ENCODE measurements at regions not wholly inside any gene's neighbourhood (a gene's known extent, or its start where the extent isn't known, plus 50 kb on each side); places are given as distances from the start of the nearest gene placed in this dataset.

GRCh38 chr3:167899093-167899492 lies 163.6 kb downstream of the SERPINI1 start:
- TF ChIP-seq CTCF (IDR thresholded peaks at IDR 0.05): no peak
- no peak for TF ChIP-seq POLR2A (IDR thresholded peaks at IDR 0.05)
- DNase-seq: no peak
- Histone ChIP-seq H3K27me3 (no peaks in the 10 kb centered on the region), H3K36me3 (no peaks in the 10 kb centered on the region), H3K4me3 (no peak overlapping the region), H3K4me1 (no peaks in the 10 kb centered on the region), H3K9me3 (no peaks in the 10 kb centered on the region), H3K27ac (no peak overlapping the region)
- intact Hi-C loops (cut with DNase I): no loop called here
- 52 to 55% methylated on average over 3 of the region's 3 CpGs for WGBS, 2 donors

GRCh38 chr3:167898091-167898490 lies 162.6 kb downstream of the SERPINI1 start:
- Histone ChIP-seq H3K27me3 (no peaks in the 10 kb centered on the region), H3K4me3 (no peak overlapping the region), H3K9me3 (no peaks in the 10 kb centered on the region), H3K36me3 (no peaks in the 10 kb centered on the region), H3K4me1 (no peaks in the 10 kb centered on the region), H3K27ac (no peak overlapping the region)
- intact Hi-C loops (cut with DNase I): no loop called here
- no peak for DNase-seq
- no peak for TF ChIP-seq CTCF (IDR thresholded peaks at IDR 0.05)
- no peak for TF ChIP-seq POLR2A (IDR thresholded peaks at IDR 0.05)

GRCh38 chr3:167895684-167896083 lies 160.2 kb downstream of the SERPINI1 start:
- H3K27me3 ChIP-seq: no peaks in the 10 kb centered on the region
- H3K27ac ChIP-seq: no peak overlapping the region
- no peaks in the 10 kb centered on the region for H3K36me3 ChIP-seq
- intact Hi-C loops (cut with DNase I): no loop called here
- H3K9me3 ChIP-seq: no peaks in the 10 kb centered on the region
- DNase-seq: no peak
- TF ChIP-seq POLR2A (IDR thresholded peaks at IDR 0.05) (no peak), CTCF (IDR thresholded peaks at IDR 0.05) (no peak)
- H3K4me3 ChIP-seq: no peak overlapping the region
- WGBS, 2 donors: 59 to 64% methylated on average over 4 of the region's 4 CpGs
- no peaks in the 10 kb centered on the region for H3K4me1 ChIP-seq

GRCh38 chr3:167895178-167895577 lies 159.7 kb downstream of the SERPINI1 start:
- intact Hi-C loops (cut with DNase I): no loop called here
- no peak overlapping the region for H3K27ac ChIP-seq

GRCh38 chr3:167892205-167892604 lies 156.7 kb downstream of the SERPINI1 start:
- no peak for DNase-seq
- TF ChIP-seq CTCF (IDR thresholded peaks at IDR 0.05): no peak
- intact Hi-C loops (cut with DNase I): no loop called here
- H3K9me3 ChIP-seq: no peaks in the 10 kb centered on the region
- H3K27me3 ChIP-seq: no peaks in the 10 kb centered on the region
- H3K36me3 ChIP-seq: no peaks in the 10 kb centered on the region
- 56 to 68% methylated on average over 4 of the region's 4 CpGs for WGBS, 2 donors
- no peak overlapping the region for H3K27ac ChIP-seq
- H3K4me1 ChIP-seq: no peaks in the 10 kb centered on the region
- no peak overlapping the region for H3K4me3 ChIP-seq

More at GRCh38 chr3:167895178-167895577, 159.7 kb downstream of the SERPINI1 start:
- Histone ChIP-seq H3K4me3 (no peak overlapping the region), H3K9me3 (no peaks in the 10 kb centered on the region), H3K36me3 (no peaks in the 10 kb centered on the region), H3K4me1 (no peaks in the 10 kb centered on the region), H3K27me3 (no peaks in the 10 kb centered on the region)
- no peak for DNase-seq
- TF ChIP-seq CTCF (IDR thresholded peaks at IDR 0.05): no peak
- TF ChIP-seq POLR2A (IDR thresholded peaks at IDR 0.05): no peak
- 79 to 84% methylated on average over 1 of the region's 1 CpG for WGBS, 2 donors
